Hypothalamus (tissue), 51 donors: ENCODE measurements at regions not wholly inside any gene's neighbourhood (a gene's known extent, or its start where the extent isn't known, plus 50 kb on each side); places are given as distances from the start of the nearest gene placed in this dataset.
"Not testable (repeated sequence)": the region's sequence is repeated elsewhere in the genome, so short reads cannot be mapped to it uniquely, and the experiment has no call there.

Source experiments
- DNase-seq, 51 donors: peaks; one replicate each; lab custom pipeline; 2025; lab: John Stamatoyannopoulos, UW

DNA sequence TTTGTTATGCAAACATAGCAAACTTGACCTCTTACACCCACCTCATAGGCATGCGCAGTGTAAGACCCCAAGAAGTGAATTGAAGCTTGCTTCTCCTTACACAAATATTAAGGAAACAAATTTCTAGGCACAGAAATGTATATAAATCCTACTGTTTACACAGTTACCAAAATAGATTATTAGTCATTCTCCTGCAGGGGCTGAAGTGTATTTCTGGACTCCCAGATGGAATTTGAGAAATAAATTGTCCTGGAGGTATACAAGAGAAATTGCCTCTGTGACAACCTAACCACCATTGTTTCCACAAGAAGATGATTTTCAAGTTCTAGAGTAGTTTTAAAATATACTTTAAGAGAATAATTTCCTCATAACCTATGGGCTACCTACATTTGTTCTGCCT lies 656.0 kb upstream of the MDGA2 start:
- DNase-seq, result no peak

DNA sequence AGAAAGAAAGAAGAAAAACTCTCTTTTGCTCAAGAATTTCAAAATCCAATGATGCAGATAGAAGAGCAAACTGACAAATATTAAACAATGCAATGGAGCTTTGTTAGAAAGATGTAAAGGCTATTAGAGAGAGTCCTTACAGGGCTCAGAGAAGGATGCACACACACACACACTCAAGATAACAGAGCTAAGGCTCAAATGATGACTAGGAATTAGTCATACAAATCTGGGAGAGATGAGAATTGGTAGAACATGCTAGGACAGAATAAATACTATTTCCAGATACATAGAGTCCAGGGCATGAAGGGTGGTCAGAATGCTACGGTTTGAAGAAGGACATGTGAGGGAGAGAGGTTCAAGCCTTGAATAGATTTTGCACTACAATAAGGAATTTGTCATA lies 650.1 kb upstream of the MDGA2 start:
- DNase-seq, result no peak

DNA sequence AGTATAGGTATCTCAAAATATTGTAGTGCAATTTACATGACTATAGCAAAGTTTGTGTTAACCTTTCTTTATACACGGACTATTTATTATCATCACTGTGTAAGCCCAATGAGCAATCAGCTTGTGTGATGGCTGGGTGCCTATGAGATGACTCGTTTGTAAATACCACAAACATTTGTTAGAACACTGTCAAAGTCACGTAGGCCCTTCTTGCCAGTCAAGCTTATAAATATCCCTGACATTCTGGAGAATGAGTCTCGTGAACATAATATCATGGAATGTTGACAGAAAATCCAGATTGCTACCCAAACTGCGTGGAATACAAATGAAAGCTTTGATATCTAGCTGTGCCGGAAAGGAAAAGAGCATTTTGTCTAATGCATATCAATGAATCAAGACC lies 648.3 kb upstream of the MDGA2 start:
- DNase-seq, result no peak

DNA sequence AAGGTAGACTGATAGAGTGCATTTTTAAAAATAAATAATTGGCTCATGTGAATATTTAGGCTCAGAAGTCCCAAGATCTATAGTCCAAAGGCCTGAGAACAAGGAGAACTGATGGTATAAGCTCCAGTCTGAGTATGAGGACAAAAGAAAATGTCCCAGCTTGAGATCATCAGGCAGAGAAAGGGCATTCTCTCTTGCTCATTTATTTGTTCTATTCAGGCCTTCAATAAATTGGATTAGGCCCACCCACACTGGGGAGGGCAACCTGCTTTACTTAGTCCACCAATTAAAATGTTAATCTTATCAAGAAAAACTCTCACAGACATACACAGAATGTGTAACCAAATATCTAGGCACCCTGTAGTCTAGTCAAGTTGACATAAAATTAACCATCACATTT lies 644.4 kb upstream of the MDGA2 start:
- no peak for DNase-seq

DNA sequence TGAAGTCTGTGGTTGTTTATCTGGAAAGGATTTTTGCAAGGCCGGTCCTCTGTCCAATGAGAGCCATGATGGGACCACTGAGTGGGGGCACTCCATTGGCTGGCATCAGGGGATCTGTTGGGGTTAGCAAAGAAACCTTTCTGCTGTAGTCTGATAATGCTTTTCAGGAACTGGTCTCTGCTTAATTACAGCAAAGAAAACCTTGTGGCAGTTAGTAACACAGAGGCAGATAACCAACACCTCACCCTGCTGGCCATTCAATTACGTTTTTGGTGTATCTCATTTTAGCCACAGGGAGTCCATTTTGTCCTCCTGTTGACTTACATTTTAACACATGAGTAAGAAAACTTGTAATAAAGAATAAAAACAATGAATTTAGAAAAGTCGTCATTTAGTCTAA lies 629.3 kb upstream of the MDGA2 start:
- DNase-seq, result no peak

DNA sequence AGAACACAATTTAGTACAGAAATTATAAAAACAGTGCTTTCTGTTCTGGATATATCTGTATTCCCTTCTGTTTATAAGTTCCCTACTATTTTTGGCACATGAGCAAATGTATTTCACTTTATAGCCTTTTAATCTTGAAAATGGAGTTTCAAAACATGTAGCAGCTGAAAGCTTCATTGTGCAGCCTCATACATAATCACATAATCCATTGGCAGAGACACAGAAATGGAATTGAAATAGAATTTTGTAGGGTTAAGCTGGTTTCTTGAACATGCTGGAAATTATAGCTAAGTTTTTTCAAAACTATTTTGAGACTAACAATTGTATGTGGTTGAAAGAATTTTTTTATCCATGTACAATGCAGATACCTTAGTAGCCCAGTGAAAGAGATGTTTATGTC lies 614.3 kb upstream of the MDGA2 start:
- DNase-seq, result no peak

DNA sequence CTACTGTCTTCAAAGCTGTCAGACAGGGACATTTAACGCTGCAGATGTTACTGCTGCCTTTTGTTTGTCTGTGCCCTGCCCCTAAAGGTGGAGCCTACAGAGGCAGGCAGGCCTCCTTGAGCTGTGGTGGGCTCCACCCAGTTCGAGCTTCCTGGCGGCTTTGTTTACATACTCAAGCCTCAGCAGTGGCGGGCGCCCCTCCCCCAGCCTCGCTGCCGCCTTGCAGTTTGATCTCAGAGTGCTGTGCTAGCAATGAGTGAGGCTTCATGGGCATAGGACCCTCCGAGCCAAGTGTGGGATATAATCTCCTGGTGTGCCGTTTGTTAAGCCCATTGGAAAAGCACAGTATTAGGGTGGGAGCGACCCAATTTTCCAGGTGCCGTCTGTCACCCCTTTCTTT lies 609.8 kb upstream of the MDGA2 start:
- DNase-seq, result not testable (repeated sequence)

DNA sequence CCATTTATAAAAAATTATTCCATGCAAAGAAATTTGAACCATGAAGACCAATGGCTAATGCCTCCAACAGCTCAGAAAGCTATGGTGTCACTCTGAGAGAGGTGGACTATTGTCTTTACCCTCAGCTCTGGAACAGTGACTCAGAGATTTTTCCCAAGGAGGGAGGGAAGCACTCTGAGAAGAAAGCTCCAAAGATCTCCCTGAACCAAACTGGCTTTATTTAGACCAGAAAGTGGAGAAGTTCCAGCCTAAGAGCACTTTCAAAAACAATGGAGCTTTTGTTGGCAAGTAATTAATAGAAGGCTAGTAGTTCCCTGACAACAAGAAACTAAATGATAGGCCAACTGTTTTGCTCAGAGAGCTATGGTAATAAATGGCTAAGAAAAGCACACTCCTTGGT lies 599.9 kb upstream of the MDGA2 start:
- DNase-seq, result peak in 9 of 51 donors; percentile 3 to 58 (median 10)

DNA sequence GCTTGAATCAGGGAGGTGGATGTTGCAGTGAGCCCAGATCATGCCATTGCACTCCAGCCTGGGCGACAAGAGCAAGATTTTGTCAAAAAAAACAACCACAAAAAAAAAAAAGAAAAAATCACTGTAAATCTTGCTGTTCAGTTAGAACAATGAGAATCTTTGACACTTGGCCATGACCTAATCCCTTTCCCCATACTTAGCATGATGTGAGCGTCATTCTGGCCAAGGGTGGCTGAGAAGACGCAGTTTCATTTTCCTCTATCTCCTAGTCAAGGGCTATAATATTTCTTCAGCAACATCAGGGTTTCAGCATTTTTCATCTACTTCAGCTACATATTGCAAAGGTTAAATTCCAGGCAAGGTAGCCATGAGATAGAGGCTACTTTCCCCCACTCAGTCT lies 599.4 kb upstream of the MDGA2 start:
- DNase-seq, result peak in 3 of 51 donors; percentile 2 to 19 (median 4)

DNA sequence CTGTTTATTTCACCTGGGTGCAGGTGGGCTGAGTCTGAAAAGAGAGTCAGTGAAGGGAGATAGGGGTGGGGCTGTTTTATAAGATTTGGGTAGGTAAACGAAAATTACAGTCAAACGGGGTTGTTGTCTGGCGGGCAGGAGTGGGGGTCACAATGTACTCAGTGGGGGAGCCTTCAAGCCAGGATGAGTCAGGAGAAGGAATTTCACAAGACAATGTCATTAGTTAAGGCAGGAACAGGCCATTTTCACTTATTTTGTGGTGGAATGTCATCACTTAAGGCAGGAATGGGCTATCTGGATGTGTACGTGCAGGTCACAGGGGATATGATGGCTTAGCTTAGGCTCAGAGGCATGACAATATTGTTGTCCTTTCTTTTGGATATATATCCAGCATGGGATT lies 592.5 kb upstream of the MDGA2 start:
- DNase-seq, result not testable (repeated sequence)

DNA sequence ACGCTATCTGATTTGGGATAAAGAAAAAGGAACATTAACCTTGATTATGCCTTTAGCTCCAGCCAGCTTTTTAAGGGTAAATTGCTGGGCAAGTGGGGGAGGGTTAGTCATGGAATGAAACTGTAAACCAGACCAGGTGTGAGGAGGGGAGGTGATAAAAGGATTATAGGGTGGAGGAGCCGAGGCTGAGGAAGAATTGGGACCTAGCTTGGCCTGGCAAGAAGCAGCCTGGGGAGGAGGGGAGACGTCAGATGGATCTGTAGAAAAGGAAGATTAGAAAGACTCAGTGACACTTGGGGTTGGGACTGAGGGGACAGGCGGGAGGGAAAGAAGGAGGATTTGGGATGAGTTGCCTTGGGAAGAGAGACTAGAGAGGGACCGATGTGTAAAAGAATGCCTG lies 590.8 kb upstream of the MDGA2 start:
- not testable (repeated sequence) for DNase-seq

DNA sequence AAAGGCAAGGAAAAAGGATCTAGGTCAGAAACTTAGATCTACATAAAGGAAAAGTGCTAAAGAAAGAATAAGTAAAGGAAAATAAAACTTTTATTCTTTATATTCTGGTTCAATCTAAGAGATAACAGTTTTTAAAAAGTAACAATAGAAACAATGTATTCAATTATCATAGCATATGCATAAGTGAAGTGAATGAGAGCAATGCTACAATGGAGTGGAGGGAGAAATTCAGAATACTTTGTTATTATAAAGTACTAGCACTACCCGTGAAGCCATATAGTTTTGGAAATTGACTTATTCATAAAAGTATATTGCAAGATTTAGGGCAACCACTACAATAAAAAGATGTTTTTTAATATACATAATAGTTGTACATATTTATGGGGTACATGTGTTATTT lies 586.0 kb upstream of the MDGA2 start:
- DNase-seq, result no peak

DNA sequence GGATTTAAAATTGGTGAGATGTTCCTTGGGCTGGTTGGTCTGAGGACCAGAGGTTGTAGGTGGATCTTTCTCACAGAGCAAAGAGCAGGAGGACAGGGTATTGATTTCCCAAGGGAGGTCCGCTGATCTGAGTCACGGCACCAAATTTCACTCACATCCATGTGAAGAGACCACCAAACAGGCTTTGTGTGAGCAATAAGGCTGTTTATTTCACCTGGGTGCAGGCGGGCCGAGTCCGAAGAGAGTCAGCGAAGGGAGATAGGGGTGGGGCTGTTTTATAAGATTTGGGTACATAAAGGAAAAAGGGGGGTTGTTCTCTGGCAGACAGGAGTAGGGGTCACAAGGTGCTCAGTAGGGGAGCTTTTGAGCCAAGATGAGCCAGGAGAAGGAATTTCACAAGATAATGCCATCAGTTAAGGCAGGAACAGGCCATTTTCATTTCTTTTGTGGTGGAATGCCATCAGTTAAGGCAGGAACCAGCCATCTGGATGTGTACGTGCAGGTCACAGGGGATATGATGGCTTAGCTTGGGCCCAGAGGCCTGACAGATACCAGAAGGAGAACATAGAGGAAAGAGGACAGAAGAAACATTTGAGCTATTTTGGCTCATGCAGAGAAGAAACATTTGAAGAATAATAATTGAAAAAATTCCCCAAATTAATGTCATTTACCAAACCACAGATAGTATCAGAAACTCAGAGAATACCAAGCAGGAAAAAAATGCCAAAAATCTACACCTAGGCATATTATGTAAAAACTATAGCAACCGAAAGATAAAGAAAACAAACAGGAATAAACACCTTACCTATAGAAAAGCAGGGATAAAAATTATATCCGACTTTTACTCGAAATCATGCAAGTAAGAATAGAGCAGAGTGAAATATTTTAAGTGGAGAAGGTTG lies 585.2 kb upstream of the MDGA2 start:
- DNase-seq, result not testable (repeated sequence)

DNA sequence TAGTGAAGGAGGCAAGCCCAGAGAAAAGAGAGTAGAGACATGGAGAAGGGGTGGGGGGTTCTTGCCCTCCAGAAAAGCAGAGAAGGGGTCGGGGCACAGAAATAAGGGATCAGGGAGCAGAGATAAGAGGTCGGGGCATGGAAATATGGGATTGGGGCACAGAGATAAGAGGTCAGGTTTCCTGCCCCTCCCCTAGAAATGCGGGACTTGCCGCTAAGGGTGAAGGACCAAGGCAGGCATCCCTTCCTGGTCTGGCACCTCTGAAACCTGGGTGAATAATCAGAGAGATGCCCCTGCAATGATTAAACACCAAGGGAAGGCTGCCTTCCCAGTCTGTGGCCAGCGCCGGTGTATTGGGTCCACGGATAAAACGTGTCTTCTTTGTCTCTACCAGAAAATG lies 584.5 kb upstream of the MDGA2 start:
- DNase-seq, result not testable (repeated sequence)

DNA sequence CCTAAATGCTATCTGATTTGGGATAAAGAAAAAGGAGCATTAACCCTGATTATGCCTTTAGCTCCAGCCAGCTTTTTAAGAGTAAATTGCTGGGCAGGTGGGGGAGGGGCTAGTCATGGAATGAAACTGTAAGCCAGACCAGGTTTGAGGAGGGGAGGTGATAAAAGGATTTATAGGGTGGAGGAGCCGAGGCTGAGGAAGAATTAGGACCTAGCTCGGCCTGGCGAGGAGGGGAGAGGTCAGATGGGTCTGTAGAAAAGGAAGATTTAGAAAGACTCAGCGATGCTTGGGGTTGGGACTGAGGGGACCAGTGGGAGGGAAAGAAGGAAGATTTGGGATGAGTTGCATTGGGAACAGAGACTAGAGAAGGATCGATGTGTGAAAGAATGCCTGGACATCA lies 583.8 kb upstream of the MDGA2 start:
- not testable (repeated sequence) for DNase-seq

DNA sequence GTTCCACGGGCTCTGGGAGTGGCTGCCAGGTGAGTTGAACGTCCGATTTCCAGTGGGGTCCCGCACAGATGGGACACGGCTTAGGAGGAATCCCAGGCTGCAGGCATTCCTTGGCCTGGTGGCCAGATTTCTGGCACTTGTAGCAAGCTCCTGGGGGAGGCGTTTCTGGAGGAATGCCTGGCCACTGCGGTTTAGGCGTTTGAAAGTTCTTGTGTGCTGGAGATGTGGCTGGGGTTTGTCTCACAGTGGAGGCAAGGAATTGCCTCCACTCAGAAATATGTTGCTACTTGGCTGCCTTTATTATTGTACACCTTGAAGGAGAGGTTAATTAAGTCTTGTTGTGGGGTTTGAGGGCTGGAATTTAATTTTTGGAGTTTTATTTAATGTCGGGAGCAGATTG lies 583.3 kb upstream of the MDGA2 start:
- DNase-seq, result not testable (repeated sequence)

DNA sequence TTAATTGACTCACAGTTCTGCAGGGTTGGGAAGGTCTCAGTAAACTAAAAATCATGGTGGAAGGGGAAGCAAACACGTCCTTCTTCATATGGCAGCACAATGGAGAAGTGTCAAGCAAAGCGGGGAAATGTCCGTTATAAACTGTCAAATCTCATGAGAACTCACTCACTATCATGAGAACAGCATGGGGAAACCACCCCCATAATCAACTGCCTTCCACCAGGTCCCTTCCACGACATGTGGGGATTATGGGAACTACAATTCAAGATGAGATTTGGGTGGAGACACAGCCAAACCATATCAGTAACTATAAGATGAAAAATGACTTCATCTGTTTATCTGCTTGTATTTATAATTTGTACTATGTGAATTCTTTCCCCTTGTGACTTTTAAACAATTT lies 577.6 kb upstream of the MDGA2 start:
- no peak for DNase-seq

DNA sequence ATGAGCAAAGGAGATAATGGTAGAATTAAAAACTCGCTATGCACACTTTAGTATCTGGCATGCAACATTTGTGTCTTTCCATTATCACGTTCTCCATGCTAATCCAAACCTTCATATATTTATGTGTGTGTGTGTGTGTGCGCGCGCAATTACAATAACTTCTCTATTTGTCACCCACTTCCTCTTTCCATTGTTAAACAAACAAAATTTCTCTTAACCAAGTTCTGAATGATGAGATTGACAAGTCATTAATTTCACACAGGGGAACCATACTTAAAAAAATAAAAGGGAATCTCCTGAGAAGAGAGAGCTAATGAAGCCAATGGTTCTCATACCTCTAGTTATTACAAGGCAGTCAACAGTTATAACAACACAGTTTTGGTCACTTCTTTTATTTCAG lies 575.9 kb upstream of the MDGA2 start:
- no peak for DNase-seq

DNA sequence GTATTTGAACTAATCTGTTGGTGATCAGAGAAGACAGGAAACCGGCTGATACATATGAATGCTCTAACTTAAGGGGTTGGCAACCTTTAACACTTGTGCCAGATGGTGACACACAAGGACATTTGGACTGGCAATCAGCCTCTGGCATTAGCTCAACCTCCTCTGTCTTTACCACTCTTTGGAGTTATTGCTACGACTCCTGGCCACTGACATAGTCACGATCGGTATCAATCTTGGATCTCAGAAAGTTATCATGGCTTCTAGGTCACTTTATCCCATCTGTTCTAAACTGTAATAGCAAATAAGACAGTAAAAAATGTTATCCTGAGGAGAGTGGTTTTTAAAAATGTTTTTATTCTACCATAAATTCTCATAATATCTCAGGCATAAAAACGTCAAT lies 575.2 kb upstream of the MDGA2 start:
- DNase-seq, result no peak

DNA sequence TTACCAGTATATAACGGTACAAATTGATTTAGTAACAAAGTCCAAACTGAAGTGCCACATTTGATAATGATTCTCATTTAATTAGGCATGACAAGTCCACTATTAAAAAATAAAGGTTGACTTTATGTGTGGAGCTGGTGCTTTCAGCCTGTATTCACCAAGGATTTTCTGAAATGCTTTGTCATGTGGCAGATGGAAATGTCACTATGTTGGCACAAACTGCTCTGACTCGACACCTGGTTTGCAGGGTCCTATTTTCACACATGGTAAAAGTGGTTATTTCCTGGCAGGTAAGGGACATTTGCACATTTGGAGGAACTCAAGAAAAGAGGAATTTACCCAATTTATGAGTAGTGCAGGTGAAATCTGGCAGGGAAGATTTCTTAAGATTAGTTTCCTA lies 572.6 kb upstream of the MDGA2 start:
- DNase-seq, result no peak

DNA sequence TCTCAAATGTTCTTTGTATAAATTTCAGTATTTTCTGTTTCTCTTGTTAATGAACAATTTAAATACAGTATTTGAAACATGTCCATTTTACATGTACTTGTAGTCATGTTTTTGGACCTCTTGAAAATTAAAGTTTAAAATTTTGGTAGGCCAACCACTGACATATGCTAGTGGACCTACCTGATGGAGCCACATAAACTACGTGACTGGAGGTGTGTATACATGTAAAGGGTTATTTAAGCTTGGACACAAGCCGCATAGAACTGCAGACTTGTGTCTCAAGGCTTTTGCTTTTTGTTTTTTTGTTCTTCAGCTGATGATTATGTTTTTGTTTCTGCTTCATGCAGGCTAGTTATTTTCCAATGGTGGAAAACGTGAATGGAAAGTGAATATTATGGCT lies 568.5 kb upstream of the MDGA2 start:
- DNase-seq, result no peak

DNA sequence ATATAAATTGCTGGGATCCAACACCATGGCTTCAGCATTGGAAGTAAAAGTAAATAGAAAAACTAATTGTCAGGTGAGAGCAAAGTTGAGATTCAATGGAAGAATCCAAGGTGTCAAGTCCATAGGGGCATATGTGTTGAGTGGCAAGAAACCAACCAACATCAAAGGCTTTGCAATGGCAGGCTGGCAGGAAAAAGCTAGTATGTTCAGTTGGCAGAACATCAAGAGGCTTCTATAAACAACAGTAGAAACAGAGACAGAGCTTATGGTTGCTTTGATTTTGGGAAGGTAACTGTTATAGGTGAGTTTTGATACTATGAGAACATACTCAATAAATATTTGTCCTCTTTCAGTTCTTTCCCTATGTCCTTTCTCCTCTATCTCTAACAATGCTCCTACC lies 553.7 kb upstream of the MDGA2 start:
- DNase-seq, result no peak

DNA sequence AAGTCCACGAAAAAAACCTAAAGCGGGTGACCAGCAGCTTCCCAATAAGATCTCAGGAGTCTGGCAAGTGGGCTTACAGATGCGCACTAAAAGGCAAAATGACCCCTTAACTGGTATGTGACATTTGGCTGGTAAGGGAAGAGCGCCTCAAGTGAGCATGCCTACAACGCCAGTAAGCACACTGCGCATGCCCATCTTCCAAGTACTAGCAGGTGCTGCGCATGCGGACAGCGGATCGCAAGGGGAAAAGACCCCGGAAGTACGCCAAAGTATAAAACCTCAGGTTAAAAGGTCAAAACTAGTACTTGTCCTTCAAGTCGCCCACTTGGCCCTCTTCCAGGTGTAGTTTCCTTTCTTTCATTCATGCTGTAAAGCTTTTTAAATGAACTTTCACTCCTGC lies 518.5 kb upstream of the MDGA2 start:
- no peak for DNase-seq
